ENCODE measurements at regions not wholly inside any gene's neighbourhood (a gene's known extent, or its start where the extent isn't known, plus 50 kb on each side); places are given as distances from the start of the nearest gene placed in this dataset.

- Histone ChIP-seq H3K27me3 (no peaks in the 10 kb centered on the region), H3K4me1 (no peaks in the 10 kb centered on the region), H3K9me3 (no peaks in the 10 kb centered on the region), H3K36me3 (no peaks in the 10 kb centered on the region), H3K4me3 (no peak overlapping the region), H3K4me2 (no peak overlapping the region), H4K20me1 (no peaks in the 10 kb centered on the region), H3K9ac (no peak overlapping the region), H3K27ac (no peak overlapping the region)
- no peak for TF ChIP-seq Cebpa-rat (IDR thresholded peaks at IDR 0.05)
These were observed 85.9 kb upstream of the TRIO start for GRCh38 chr5:14057289-14057688.

DNA sequence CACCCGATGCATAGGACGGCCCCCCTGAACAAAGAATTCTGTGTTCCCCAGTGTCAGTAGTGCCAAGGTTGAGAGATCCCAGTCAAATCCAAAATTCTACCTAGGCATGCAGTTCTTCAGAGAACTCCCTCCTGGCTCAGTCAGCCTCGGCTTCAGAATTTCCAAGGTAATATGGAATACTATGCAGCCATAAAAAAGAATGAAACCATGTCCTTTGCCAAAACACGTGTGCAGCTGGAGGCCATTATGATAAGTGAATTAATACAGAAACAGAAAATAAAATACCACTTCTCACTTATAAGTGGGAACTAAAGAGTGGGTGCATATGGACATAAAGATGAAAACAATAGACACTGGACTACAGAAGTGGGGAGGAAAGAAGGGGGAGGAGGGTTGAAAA is 87.1 kb upstream of the TRIO start:
- H3K9ac ChIP-seq = no peak overlapping the region
- no peak overlapping the region for H3K4me3 ChIP-seq
- no peaks in the 10 kb centered on the region for H4K20me1 ChIP-seq
- H3K4me1 ChIP-seq = no peaks in the 10 kb centered on the region
- H3K4me2 ChIP-seq = no peak overlapping the region
- no peaks in the 10 kb centered on the region for H3K36me3 ChIP-seq
- H3K27ac ChIP-seq = no peak overlapping the region
- H3K27me3 ChIP-seq = no peaks in the 10 kb centered on the region
- no peaks in the 10 kb centered on the region for H3K9me3 ChIP-seq
- no peak for TF ChIP-seq Cebpa-rat (IDR thresholded peaks at IDR 0.05)

DNA sequence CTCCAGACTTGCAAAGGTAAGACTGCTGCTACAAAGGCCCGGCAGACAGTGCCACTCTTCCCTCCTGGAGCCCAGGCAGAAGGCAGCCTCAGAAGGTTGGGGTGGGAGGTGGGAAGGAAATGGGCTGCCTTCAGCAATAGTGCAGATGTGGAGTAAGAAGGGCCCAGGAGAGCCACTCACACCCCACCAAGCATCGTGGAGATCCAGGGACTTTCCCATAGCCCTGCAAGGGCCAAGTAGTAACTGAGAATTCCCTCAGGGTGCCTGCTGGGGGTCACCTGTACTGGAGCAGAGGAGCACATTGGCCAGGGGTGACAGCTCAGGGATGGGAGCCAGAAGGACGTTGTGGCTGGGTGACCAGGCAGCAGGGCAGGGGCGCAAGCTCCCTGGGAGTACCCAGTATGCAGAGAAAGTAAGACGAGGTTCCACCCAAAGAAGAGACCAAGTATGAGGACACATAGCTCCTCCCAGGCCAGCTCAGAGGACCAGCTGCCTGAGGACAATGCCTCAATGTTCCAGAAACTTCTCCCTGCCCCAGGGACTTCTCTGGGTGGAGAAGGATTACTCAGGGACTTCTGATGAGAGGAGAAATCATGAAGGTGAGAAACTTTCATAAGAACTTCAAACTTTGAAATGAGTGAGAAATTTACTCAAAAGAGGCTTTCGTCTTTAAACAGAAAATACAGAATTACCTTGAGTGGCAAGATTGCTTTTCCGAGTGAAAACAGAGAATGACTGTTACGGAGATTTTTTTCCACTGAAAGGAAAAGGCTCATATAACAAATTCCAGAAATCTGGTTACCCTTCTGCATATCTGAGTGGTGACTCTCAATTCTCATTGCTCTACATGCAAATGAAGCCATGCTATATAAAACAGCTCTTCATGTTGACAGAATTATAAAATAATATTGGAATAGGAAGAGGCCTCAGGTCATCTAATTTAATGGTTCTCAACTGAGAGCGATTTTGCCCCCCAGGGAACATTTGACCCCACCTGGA is 87.9 kb upstream of the TRIO start:
- Histone ChIP-seq H3K27me3 (no peaks in the 10 kb centered on the region), H3K9ac (no peak overlapping the region), H3K9me3 (no peaks in the 10 kb centered on the region), H3K4me1 (no peaks in the 10 kb centered on the region), H3K36me3 (no peaks in the 10 kb centered on the region), H3K4me3 (no peak overlapping the region), H3K27ac (no peak overlapping the region), H4K20me1 (no peaks in the 10 kb centered on the region), H3K4me2 (no peak overlapping the region)
- TF ChIP-seq Cebpa-rat (IDR thresholded peaks at IDR 0.05) = no peak

- no peak for TF ChIP-seq Cebpa-rat (IDR thresholded peaks at IDR 0.05)
- H4K20me1 ChIP-seq = no peaks in the 10 kb centered on the region
- no peak overlapping the region for H3K27ac ChIP-seq
- H3K27me3 ChIP-seq = no peaks in the 10 kb centered on the region
- no peak overlapping the region for H3K9ac ChIP-seq
- H3K4me3 ChIP-seq = no peak overlapping the region
- H3K36me3 ChIP-seq = no peaks in the 10 kb centered on the region
- H3K9me3 ChIP-seq = no peaks in the 10 kb centered on the region
- H3K4me1 ChIP-seq = no peaks in the 10 kb centered on the region
- H3K4me2 ChIP-seq = no peak overlapping the region
These were observed 88.9 kb upstream of the TRIO start for GRCh38 chr5:14054111-14054854.

DNA sequence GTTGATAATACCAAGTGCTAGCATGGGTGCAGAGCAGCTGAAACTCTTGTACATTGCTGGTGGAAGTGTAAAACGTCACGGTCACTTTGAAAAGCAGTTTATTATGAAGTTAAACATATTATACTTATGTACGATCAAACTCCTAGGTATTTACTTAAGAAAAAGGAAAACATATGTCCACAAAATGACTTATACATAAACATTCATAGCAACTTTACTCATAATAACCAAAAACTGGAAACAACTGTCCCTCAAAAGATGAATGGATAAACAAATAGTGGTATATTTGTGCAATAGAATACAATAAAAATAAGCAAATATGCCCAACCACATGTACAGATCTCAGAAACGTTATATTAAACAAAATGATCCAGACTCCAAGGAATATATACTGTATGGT is 92.3 kb upstream of the TRIO start:
- Histone ChIP-seq H3K4me2 (no peak overlapping the region), H4K20me1 (no peaks in the 10 kb centered on the region), H3K4me3 (no peak overlapping the region), H3K27me3 (no peaks in the 10 kb centered on the region), H3K9ac (no peak overlapping the region), H3K9me3 (no peaks in the 10 kb centered on the region), H3K4me1 (no peaks in the 10 kb centered on the region), H3K27ac (no peak overlapping the region), H3K36me3 (no peaks in the 10 kb centered on the region)
- no peak for TF ChIP-seq Cebpa-rat (IDR thresholded peaks at IDR 0.05)

DNA sequence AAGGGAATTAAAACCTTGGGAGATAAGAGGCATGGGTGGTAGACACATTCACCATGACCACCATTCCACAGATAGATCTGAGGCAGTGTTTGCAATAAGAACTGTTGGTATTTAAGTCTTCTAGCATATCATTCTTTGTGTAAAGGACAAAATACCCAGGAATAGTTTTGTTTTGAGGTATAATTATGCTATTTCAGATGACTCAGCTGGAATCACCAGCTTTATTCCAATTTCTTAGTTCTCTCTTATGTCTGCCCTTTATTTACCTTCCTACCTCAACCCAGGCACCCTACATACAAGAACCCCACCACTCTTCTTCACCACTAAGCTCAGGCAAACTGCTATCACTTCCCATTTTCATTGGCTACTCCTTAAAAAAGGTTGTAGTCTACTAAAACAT is 94.7 kb upstream of the TRIO start:
- Histone ChIP-seq H3K36me3 (no peaks in the 10 kb centered on the region), H3K27ac (no peak overlapping the region), H3K9me3 (no peaks in the 10 kb centered on the region), H3K4me3 (no peak overlapping the region), H3K9ac (no peak overlapping the region), H3K4me2 (no peak overlapping the region), H3K27me3 (no peaks in the 10 kb centered on the region), H4K20me1 (no peaks in the 10 kb centered on the region), H3K4me1 (no peaks in the 10 kb centered on the region)
- TF ChIP-seq Cebpa-rat (IDR thresholded peaks at IDR 0.05) = no peak

DNA sequence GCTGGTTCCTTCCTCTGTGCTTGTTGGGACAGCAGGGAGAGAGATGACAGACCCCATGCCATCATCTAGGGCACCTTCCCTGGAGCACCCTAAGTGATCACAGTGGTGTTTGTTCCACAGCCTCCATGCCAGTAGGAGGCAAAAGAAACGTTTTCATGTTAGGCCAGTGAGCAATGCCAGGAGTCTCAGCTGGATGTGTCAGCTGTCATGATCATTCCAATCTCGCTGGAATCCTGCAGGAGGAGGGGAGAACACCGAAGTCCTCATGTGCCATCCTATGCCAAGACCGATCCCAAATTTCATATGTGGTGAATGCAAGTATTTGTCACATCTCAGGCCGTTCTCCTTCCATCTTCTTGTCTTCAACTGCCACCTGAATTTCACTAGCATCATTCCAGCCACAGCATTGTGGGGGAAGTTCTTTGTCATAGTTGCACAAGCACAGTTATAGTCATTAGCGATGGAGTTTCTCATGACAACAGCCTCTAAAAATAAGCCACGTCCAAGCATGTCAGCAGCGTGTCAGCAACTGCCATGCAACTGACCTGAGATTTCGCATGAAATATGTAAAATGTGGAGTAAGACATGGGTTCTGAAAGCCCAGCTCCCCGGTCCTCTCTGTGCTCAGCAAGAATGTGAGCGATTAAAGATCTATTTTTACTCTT is 97.2 kb upstream of the DNAH5 start:
- TF ChIP-seq Cebpa-rat (IDR thresholded peaks at IDR 0.05) = no peak
- no peaks in the 10 kb centered on the region for H4K20me1 ChIP-seq
- no peak overlapping the region for H3K9ac ChIP-seq
- no peaks in the 10 kb centered on the region for H3K36me3 ChIP-seq
- H3K9me3 ChIP-seq = no peaks in the 10 kb centered on the region
- no peak overlapping the region for H3K4me3 ChIP-seq
- H3K27ac ChIP-seq = no peak overlapping the region
- H3K4me2 ChIP-seq = no peak overlapping the region
- peaks cover 13% of the 10 kb centered on the region for H3K4me1 ChIP-seq
- no peaks in the 10 kb centered on the region for H3K27me3 ChIP-seq

GRCh38 chr5:14040542-14040941 is 96.1 kb upstream of the DNAH5 start:
- no peak overlapping the region for H3K9ac ChIP-seq
- no peaks in the 10 kb centered on the region for H3K27me3 ChIP-seq
- H3K4me3 ChIP-seq = no peak overlapping the region
- H3K27ac ChIP-seq = no peak overlapping the region
- peaks cover 24% of the 10 kb centered on the region for H3K4me1 ChIP-seq
- H3K9me3 ChIP-seq = no peaks in the 10 kb centered on the region
- no peaks in the 10 kb centered on the region for H3K36me3 ChIP-seq
- no peaks in the 10 kb centered on the region for H4K20me1 ChIP-seq
- no peak overlapping the region for H3K4me2 ChIP-seq
- no peak for TF ChIP-seq Cebpa-rat (IDR thresholded peaks at IDR 0.05)

- H3K4me1 ChIP-seq = peaks cover 32% of the 10 kb centered on the region
- no peak overlapping the region for H3K9ac ChIP-seq
- no peak overlapping the region for H3K4me3 ChIP-seq
- H3K4me2 ChIP-seq = no peak overlapping the region
- H3K27me3 ChIP-seq = no peaks in the 10 kb centered on the region
- no peak overlapping the region for H3K27ac ChIP-seq
- H3K9me3 ChIP-seq = no peaks in the 10 kb centered on the region
- TF ChIP-seq Cebpa-rat (IDR thresholded peaks at IDR 0.05) = no peak
- H4K20me1 ChIP-seq = no peaks in the 10 kb centered on the region
- no peaks in the 10 kb centered on the region for H3K36me3 ChIP-seq
These were observed 95.1 kb upstream of the DNAH5 start for GRCh38 chr5:14039576-14039975.

- no peaks in the 10 kb centered on the region for H3K27me3 ChIP-seq
- H4K20me1 ChIP-seq = no peaks in the 10 kb centered on the region
- peaks cover 32% of the 10 kb centered on the region for H3K4me1 ChIP-seq
- no peak for TF ChIP-seq Cebpa-rat (IDR thresholded peaks at IDR 0.05)
- H3K36me3 ChIP-seq = no peaks in the 10 kb centered on the region
- H3K27ac ChIP-seq = no peak overlapping the region
- H3K9me3 ChIP-seq = no peaks in the 10 kb centered on the region
- H3K4me3 ChIP-seq = no peak overlapping the region
- H3K4me2 ChIP-seq = no peak overlapping the region
- H3K9ac ChIP-seq = no peak overlapping the region
These were observed 94.6 kb upstream of the DNAH5 start for GRCh38 chr5:14039063-14039462.
